ENCODE measurements at regions not wholly inside any gene's neighbourhood (a gene's known extent, or its start where the extent isn't known, plus 50 kb on each side); places are given as distances from the start of the nearest gene placed in this dataset.

- H3K27me3 Mint-ChIP-seq (ENCODE audit: low read depth): no peaks in the 10 kb centered on the region
- peaks cover 6% of the 10 kb centered on the region for H3K9me3 Mint-ChIP-seq
- no peak for TF ChIP-seq CTCF (IDR thresholded peaks at IDR 0.05; ENCODE audit: unreplicated experiment in 3 of 3)
- H3K36me3 Mint-ChIP-seq (ENCODE audit: low read depth): no peaks in the 10 kb centered on the region
- no peaks in the 10 kb centered on the region for H3K4me1 Mint-ChIP-seq
- H3K27ac Mint-ChIP-seq: no peak overlapping the region
- H3K4me3 Mint-ChIP-seq: no peak overlapping the region
Observed at GRCh38 chr12:34348836-34349672, 326.8 kb downstream of the ALG10 start.

GRCh38 chr12:34349673-34349961, 327.3 kb downstream of the ALG10 start:
- Mint-ChIP-seq H3K9me3 (peaks cover 6% of the 10 kb centered on the region), H3K36me3 (ENCODE audit: low read depth) (no peaks in the 10 kb centered on the region), H3K4me3 (no peak overlapping the region), H3K4me1 (no peaks in the 10 kb centered on the region), H3K27ac (no peak overlapping the region), H3K27me3 (ENCODE audit: low read depth) (no peaks in the 10 kb centered on the region)
- TF ChIP-seq CTCF (IDR thresholded peaks at IDR 0.05; ENCODE audit: unreplicated experiment in 3 of 3): no peak

- H3K4me1 Mint-ChIP-seq: no peaks in the 10 kb centered on the region
- TF ChIP-seq CTCF (IDR thresholded peaks at IDR 0.05; ENCODE audit: unreplicated experiment in 3 of 3): no peak
- H3K27ac Mint-ChIP-seq: no peak overlapping the region
- H3K4me3 Mint-ChIP-seq: no peak overlapping the region
- H3K36me3 Mint-ChIP-seq (ENCODE audit: low read depth): no peaks in the 10 kb centered on the region
- H3K27me3 Mint-ChIP-seq (ENCODE audit: low read depth): no peaks in the 10 kb centered on the region
- H3K9me3 Mint-ChIP-seq: peaks cover 6% of the 10 kb centered on the region
Observed at GRCh38 chr12:34350092-34351041, 328.1 kb downstream of the ALG10 start.

GRCh38 chr12:34352098-34352497, 329.8 kb downstream of the ALG10 start:
- H3K27me3 Mint-ChIP-seq (ENCODE audit: low read depth): no peaks in the 10 kb centered on the region
- no peak overlapping the region for H3K27ac Mint-ChIP-seq
- H3K4me1 Mint-ChIP-seq: no peaks in the 10 kb centered on the region
- H3K4me3 Mint-ChIP-seq: no peak overlapping the region
- H3K9me3 Mint-ChIP-seq: peaks cover 3% of the 10 kb centered on the region
- no peak for TF ChIP-seq CTCF (IDR thresholded peaks at IDR 0.05; ENCODE audit: unreplicated experiment in 3 of 3)
- H3K36me3 Mint-ChIP-seq (ENCODE audit: low read depth): no peaks in the 10 kb centered on the region

- H3K36me3 Mint-ChIP-seq (ENCODE audit: low read depth): no peaks in the 10 kb centered on the region
- H3K9me3 Mint-ChIP-seq: no peaks in the 10 kb centered on the region
- no peaks in the 10 kb centered on the region for H3K4me1 Mint-ChIP-seq
- TF ChIP-seq CTCF (IDR thresholded peaks at IDR 0.05; ENCODE audit: unreplicated experiment in 3 of 3): no peak
- H3K4me3 Mint-ChIP-seq: no peak overlapping the region
- H3K27me3 Mint-ChIP-seq (ENCODE audit: low read depth): no peaks in the 10 kb centered on the region
- H3K27ac Mint-ChIP-seq: no peak overlapping the region
Observed at GRCh38 chr12:34354239-34355200, 332.2 kb downstream of the ALG10 start.

Measured in nephron (organoid).